LNCaP clone FGC (cell line): ENCODE measurements at regions not wholly inside any gene's neighbourhood (a gene's known extent, or its start where the extent isn't known, plus 50 kb on each side); places are given as distances from the start of the nearest gene placed in this dataset.

ENCODE experiments used
- DNase-seq: peaks from one replicate; pipeline ENCODE4 v3.0.0-alpha.2; 2011; ENCODE audit warnings: low read depth
- H3K4me3 ChIP-seq: 2 replicates; pipeline ENCODE4 v1.5.1; 2011; ENCODE audit warnings: mild to moderate bottlenecking, low read depth, low read length, control low read depth
- CTCF ChIP-seq: IDR thresholded peaks from 2 replicates; pipeline ENCODE4 v1.5.1; 2012; ENCODE audit warnings: mild to moderate bottlenecking; ENCODE audit not compliant: control insufficient read depth, insufficient read depth; ENCODE audit errors: extremely low read depth

DNA sequence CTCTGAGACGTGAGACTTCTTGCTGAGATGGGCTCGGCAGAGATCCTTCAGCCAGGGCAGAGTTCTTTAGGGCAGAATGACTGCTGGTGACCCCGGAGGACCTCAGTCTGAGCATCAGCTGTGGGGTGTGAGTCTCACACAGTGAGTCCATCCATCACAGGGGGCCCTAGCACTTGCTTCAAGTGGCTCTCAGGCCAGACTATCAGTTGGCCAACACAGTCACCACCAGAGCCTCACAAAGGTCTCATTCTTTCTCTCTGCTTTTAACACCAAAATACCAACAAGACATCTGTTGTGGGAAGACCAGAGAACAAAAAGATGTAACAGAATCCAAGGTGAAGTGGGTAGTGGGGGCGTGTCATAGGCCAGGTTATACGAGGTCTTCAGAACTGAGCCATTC lies 345.6 kb upstream of the NRP1 start:
- no peak for TF ChIP-seq CTCF
- H3K4me3 ChIP-seq = no peak overlapping the region
- no peak for DNase-seq

GRCh38 chr10:33676606-33677339 lies 342.3 kb upstream of the NRP1 start:
- no peak overlapping the region for H3K4me3 ChIP-seq
- TF ChIP-seq CTCF = no peak

DNA sequence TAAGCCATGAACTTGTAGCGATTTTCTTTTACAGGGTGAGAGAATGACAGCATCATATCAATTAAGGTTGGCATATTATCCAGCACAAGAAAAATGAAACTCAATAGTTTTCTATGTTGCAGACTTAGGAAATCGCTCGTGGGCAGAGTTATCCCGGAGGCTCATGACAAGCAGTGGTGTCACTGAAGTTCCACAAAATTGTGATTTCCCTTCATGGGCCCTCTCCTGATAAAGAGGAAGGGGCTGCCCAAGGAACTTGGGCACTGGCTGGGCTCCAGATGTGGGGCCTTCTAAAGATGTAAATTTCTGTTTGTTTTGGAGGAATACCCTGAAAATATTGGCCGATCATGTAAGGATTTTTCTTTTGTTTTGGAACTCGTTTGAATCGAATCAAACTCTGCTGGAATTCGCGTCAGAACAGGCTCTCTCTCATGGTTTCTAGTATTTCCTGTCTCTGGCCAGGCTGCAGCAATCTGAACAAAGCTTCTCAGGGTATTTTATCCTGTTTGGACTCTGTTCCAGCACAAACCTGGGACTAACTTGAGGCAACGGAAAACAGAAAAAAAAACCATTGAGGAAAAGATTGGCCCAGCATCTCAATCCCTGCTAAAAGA lies 340.6 kb upstream of the NRP1 start:
- no peak for DNase-seq
- no peak for TF ChIP-seq CTCF
- no peak overlapping the region for H3K4me3 ChIP-seq

More at GRCh38 chr10:33676606-33677339, 342.3 kb upstream of the NRP1 start:
- no peak for DNase-seq

DNA sequence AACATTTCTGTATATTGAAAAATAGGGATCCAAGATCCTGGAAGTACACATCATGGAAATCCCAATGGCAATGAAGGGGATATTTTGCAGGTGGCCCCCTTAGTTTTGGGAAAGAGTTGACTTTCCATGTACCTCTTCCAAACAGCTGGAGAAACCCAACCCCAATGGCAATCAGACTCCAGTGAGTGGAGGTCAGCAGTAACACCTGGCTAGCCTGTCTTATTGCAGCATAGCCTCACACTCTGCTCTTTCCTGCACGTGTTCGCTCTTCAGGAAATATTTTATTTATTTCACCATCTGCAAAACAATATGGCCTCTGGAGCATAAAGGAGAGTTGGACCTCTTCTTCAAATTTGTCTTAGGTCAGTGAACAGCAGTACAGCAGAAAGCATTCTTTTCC lies 340.0 kb upstream of the NRP1 start:
- DNase-seq = no peak
- no peak for TF ChIP-seq CTCF
- H3K4me3 ChIP-seq = no peak overlapping the region

- no peak for TF ChIP-seq CTCF
- no peak for DNase-seq
- no peak overlapping the region for H3K4me3 ChIP-seq
These were observed 339.5 kb upstream of the NRP1 start for GRCh38 chr10:33673839-33674415.

DNA sequence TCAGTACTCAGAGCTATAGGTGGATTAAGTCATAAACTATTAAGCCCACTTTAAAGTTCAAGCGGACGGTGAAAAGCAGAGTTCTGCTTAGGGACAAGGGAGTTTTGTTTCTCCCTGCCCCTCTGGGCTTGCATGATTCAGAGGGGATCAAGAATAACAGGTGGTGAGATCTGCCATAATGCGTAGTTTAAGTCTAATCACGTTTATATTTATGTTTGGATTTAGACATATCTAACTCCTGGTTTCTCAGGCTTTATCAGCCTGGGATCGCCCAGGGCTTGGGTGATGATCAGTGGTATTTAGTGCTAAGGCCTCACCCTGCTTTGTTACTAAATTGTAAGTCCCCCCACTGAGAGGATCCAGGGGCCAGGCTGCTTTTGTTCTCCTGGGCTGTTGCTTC lies 335.4 kb upstream of the NRP1 start:
- TF ChIP-seq CTCF = no peak

More for the DNA sequence above, 335.4 kb upstream of the NRP1 start:
- DNase-seq = no peak
- no peak overlapping the region for H3K4me3 ChIP-seq
